ENCODE measurements at regions not wholly inside any gene's neighbourhood (a gene's known extent, or its start where the extent isn't known, plus 50 kb on each side); places are given as distances from the start of the nearest gene placed in this dataset.
"Not testable (repeated sequence)": the region's sequence is repeated elsewhere in the genome, so short reads cannot be mapped to it uniquely, and the experiment has no call there.

- DNase-seq: no peak
These were observed 480.3 kb upstream of the CD180 start for GRCh38 chr5:67676863-67677262.

- DNase-seq: no peak
These were observed 477.6 kb upstream of the CD180 start for GRCh38 chr5:67674159-67674655.

- DNase-seq: no peak
These were observed 477.0 kb upstream of the CD180 start for GRCh38 chr5:67673618-67674017.

DNA sequence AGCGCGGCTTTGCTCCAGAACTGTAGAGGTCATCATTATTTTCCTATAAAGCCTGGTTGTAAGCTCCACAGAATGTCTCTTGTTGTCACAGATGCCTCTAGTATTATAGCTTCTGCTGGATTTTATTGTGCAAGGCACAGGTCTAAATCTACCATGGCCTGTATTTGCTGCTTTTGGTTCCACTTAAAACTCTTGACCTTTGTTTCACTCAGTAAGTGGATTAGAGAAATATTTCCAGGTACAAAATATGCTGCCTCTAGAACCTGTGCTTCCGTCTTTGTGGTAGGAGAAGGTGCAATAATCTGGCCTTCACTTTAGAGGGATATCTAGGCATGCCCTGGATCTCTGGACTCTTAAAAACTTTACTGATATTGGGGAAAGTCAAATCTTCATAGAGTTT lies 476.6 kb upstream of the CD180 start:
- no peak for DNase-seq

DNA sequence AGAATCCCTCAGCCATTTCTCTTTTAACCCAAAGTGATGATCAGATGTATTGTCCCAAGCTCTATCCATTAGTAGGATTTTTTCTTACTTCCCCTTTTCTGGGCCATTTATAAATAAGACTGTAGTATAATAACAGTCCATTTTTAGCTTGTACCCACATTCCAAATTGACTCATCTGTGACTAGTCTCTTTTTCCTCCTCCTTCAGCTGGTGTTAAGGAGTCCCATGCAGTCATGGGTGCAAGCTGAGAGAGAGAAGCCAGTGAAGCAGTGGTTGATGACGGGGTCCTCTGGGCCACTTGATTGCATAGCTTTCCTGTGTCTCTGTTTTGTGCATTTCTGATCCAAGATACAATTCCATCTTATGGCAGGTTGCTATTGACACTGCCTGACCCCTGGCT lies 476.0 kb upstream of the CD180 start:
- DNase-seq: no peak

- DNase-seq: no peak
These were observed 473.3 kb upstream of the CD180 start for GRCh38 chr5:67669916-67670315.

GRCh38 chr5:67660149-67660548 lies 463.6 kb upstream of the CD180 start:
- no peak for DNase-seq

DNA sequence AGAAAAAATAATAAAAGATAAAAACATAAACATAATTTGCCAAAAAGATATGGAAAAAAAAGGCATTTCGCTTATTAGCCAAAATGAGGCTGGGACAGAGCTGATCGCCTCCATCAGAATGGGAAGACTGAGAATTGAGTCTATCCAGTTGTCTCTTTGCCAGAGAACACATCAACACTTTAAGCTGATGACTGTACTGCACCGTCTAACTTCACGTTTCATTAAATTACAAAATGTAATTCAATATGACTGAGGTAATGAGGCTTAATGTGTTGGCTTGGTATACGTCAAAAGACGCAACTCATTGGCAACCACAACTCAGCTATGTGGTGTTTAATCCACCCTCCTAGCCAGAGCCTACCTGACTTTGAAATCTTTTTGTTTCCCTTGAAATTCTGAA lies 462.7 kb upstream of the CD180 start:
- no peak for DNase-seq

GRCh38 chr5:67657055-67657454 lies 460.5 kb upstream of the CD180 start:
- no peak for DNase-seq

DNA sequence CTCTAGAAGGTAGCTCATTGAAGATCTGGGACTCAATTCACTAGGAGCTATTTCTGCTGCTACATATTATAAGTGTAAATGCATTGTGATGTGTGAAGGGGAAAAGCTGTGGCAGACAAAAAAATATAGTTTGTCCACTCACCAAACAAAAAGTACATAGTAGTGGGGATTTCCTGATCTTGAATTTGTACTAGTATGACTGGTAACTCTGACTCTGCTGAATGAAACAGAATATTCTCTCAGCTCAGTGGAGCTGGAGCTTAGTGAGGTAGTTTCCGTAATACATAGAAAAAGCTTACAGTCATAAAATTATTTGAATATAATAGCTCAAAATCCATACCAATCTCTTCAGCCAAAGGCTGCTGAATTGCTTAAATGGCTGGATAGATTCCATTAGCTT lies 455.6 kb upstream of the CD180 start:
- DNase-seq: no peak

DNA sequence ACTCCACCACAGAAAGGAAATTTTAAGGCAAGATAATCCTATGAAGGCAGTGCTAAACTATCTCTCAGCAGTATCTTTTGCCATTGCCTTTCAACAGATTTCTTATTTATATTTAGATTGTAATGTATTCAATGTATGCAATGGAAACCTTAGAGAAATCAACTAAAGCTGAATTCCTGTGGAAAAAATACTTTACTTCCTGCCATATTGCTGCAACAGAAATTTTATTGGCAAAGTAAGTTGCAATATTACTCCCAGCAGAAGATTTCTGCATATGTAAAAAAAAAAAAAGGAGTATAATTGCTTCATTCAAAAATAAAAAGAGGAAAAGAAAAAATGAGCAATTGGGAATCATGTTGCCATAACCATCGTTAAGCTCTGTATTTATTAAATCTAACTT lies 454.6 kb upstream of the CD180 start:
- DNase-seq: no peak

- DNase-seq: no peak
These were observed 451.6 kb upstream of the CD180 start for GRCh38 chr5:67648201-67648671.

DNA sequence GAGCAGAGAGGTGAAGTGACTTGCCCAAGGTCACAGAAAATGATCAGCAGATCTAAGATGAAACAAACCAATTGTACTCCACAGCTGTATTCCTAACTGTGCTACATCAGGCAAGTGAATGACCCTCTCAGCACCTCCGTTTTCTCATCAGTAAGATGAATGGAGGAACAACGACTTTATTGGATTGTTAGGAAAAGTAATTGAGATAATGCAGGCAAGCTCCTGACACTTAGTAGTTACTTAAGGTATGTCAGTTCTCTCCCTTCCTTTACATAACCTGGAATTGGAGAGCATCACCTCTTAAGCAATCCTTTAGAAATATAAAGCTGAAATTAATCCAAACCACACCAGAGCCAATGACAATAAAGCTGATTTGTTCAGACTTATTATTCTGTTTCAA lies 451.2 kb upstream of the CD180 start:
- no peak for DNase-seq

- DNase-seq: peak; percentile 41
These were observed 447.8 kb upstream of the CD180 start for GRCh38 chr5:67644221-67644920.

- no peak for DNase-seq
These were observed 446.9 kb upstream of the CD180 start for GRCh38 chr5:67643536-67643935.

DNA sequence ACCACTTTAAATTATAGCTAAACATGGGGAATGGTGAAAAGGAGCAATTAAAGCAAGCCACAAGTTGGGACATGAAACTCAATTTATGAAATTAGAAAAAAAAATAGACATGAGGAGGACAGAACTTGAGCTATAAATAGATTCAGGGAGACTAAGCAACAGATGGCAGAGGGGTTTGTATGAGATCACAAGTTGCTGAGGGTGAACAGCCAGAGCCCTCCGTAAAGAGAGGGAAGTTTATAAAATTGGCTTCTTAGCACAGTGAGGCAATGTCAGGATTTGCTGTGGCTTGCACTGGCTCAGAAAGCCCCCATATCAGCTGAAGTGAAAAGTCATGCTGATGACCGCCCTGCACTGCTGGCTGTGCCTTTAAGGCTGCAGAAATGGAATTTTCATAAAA lies 443.4 kb upstream of the CD180 start:
- DNase-seq: no peak

DNA sequence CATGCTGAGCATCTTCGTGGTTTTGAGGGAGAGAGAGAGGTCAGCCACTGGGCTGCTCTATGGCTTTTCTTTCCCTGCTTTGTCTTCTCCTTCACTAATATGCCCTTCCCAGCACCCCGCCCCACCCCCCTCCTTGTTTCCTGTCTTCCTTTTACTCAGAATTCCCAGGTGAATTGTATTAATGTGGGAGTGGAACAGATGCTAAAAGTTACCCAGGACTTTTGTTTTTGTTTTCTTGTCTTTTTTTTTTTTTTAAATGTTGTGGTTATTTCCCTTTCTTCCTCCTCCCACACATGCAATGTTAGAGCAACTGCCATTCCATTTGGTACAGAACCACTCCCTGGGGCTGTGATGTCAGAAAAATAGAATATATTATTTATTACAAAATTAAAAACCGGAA lies 442.7 kb upstream of the CD180 start:
- no peak for DNase-seq

DNA sequence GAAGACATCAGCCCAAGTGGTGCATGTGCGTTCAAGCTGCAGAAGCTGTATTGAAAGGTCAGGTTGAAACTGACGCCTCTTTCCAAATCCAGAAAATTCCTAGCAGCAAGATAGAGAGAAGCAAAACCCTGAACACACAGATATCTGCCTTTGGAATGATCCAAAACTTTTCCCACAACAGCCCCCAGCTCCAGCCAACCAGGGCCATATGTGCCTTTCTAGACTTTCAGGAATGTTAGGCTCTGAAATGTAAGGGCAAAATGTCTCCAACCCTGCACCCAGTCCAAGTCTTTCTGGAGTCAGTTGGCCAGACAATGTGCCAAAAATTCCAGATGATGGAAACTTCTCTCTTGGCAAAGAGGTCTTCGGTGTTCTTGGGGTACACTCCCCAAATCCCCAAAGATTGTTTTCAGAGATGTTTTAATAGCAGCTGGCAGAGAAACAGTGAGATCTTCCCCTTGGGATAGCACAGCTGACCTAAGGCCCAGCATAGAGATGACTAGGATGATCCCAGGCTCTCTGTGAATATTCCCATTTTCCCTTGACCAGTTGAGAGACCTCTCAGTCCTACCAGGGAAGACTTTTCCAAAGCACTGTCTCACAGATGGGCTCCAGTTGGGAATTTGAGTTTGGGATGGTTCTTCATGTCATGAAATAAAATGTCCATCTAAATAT lies 440.4 kb upstream of the CD180 start:
- no peak for DNase-seq

- no peak for DNase-seq
These were observed 439.5 kb upstream of the CD180 start for GRCh38 chr5:67636091-67636490.

DNA sequence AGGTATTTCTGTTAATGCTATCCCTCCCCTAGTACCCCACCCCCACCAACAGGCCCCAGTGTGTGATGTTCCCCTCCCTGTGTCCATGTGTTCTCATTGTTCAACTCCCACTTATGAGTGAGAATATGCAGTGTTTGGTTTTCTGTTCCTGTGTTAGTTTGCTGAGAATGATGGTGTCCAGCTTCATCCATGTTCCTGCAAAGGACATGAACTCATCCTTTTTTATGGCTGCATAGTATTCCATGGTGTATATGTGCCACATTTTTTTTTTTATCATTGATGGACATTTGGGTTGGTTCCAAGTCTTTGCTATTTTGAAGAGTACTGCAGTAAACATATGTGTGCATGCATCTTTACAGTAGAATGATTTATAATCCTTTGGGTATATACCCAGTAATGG lies 430.5 kb upstream of the CD180 start:
- DNase-seq: not testable (repeated sequence)

GRCh38 chr5:67623078-67623477 lies 426.5 kb upstream of the CD180 start:
- no peak for DNase-seq

DNA sequence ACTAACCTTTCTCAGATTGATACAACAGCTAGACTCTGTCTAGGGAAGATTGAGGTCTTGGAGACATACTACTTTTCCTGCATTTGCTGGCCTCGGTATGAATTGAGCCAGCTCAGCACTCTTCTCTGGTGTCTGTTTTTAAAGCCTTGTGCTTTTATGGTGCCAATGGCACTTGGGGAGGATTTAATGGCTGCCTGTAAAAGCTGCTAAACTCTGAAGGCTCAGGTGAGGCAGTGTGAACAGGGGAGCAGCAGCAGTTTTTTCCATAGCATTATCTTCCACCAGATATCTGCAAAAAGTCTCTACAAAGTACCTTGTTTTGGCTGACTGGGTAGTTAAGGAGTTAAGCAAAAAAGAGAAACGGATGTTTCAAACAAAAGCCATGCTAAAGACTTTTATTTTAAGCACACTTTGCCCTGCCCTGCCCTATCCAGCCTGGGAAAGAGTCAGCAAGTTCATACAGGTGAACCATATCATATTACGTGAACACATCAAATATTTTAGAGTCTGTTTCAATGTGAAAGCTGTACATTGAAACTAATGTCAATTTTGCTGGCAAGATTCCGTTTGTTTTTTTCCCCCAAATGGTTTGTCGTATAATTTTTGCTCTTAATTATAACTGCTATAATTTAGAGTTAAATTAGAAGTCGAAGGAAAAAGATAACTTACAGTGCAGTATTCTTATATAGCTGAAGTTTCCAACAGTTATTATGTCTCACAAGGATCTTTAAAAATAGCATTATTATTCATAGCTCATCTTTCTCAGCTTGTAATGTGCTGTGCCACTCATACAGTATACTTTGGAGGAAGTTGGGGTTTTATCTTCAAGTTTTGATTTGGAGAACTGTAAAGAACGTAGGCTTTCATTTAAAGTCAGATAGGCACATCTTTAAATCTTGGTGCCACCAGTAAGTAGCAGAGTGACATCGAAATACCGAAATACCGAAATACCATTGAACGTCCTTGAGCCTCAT lies 424.1 kb upstream of the CD180 start:
- no peak for DNase-seq

DNA sequence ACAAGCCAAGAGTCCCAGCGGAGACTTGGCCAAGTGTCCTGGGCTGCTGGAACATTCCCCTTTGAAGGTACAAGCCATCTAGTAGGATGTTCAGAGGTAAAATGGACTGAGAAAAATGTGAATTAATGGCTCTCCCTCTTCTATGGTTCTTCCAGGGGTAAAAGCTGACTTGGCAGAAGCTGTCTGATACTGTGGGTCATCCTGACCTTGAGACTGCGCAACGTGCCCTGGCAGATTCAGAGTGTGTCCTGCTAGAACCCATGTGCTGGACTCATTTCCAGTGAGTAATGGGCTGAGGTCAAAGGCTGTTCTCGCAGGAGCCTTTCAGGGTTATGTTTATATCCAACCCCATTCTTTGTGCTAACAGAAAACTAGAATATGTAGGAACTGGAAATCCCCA lies 423.0 kb upstream of the CD180 start:
- no peak for DNase-seq

Measured in NCI-H526 treated with DMSO at 0.1 percent for 48 hours (cell line).